Loucy (cell line): ENCODE measurements at regions not wholly inside any gene's neighbourhood (a gene's known extent, or its start where the extent isn't known, plus 50 kb on each side); places are given as distances from the start of the nearest gene placed in this dataset.

Experiments used
- CTCF ChIP-seq: fragments of 200-600 bp; sonication (generic); conservative IDR thresholded peaks from 2 replicates; pipeline ENCODE4 v1.5.1; 2014; ENCODE audit warnings: mild to moderate bottlenecking, antibody characterized with exemption, low read length
- EZH2phosphoT487 ChIP-seq: fragments of 200-600 bp; IDR thresholded peaks from 2 replicates; pipeline ENCODE4 v1.6.1; 2018; ENCODE audit warnings: antibody characterized with exemption, mild to moderate bottlenecking, moderate library complexity, borderline replicate concordance

DNA sequence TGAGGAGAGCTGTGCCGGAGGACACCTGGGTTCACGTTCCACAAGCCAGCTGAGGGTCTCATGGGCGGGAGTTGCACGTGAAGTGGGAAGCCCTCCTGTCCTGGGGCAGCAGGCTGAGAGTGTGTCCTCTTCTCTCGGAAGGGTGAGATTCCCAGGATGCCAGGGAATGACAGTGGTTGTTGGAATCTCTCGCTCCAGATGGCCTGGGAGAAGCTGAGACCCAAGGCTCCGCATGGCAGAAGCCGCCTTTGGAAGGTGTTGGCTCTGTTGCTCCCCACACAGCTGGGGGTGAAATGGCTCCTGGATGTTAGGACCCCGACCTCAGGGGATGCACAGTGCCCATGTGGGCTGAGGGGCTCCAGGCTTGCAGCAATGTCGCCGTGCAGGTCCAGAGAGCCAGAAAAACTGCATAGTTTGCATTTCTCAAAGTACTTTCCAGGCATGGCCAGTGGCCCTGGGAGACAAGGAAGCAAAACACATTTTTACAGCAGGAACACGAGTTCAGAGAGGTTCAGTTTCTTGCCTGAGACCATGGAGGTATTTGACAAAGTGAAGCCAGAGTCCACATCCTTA is 153.4 kb downstream of the TMEM18 start:
- TF ChIP-seq CTCF (no peak), EZH2phosphoT487 (no peak)
